GM18861 (cell line): ENCODE measurements at regions not wholly inside any gene's neighbourhood (a gene's known extent, or its start where the extent isn't known, plus 50 kb on each side); places are given as distances from the start of the nearest gene placed in this dataset.

Source experiments
- ATAC-seq: cut with Tn5 transposase; IDR thresholded peaks from one replicate; pipeline ENCODE4 v1.9.1; 2021; ENCODE audit not compliant: unreplicated experiment

GRCh38 chr2:60172801-60173200 lies 380.7 kb downstream of the BCL11A start:
- no peak for ATAC-seq

- no peak for ATAC-seq
Measured at GRCh38 chr2:60170272-60170671, 383.2 kb downstream of the BCL11A start.

- no peak for ATAC-seq
Measured at GRCh38 chr2:60168247-60168646, 385.2 kb downstream of the BCL11A start.

GRCh38 chr2:60167089-60167488 lies 386.4 kb downstream of the BCL11A start:
- no peak for ATAC-seq

GRCh38 chr2:60163691-60164090 lies 389.8 kb downstream of the BCL11A start:
- ATAC-seq, result no peak

GRCh38 chr2:60159519-60159918 lies 393.9 kb downstream of the BCL11A start:
- ATAC-seq, result no peak

GRCh38 chr2:60158262-60158661 lies 395.2 kb downstream of the BCL11A start:
- ATAC-seq, result no peak

GRCh38 chr2:60157283-60157682 lies 396.2 kb downstream of the BCL11A start:
- no peak for ATAC-seq

GRCh38 chr2:60154142-60154541 lies 399.3 kb downstream of the BCL11A start:
- no peak for ATAC-seq

- ATAC-seq, result no peak
Measured at GRCh38 chr2:60152226-60152833, 401.1 kb downstream of the BCL11A start.

GRCh38 chr2:60149176-60149575 lies 404.3 kb downstream of the BCL11A start:
- no peak for ATAC-seq

- no peak for ATAC-seq
Measured at GRCh38 chr2:60148716-60149115, 404.7 kb downstream of the BCL11A start.

GRCh38 chr2:60140185-60140584 lies 413.3 kb downstream of the BCL11A start:
- no peak for ATAC-seq

GRCh38 chr2:60136913-60137312 lies 416.5 kb downstream of the BCL11A start:
- no peak for ATAC-seq

- ATAC-seq, result no peak
Measured at GRCh38 chr2:60127191-60127590, 426.3 kb downstream of the BCL11A start.

GRCh38 chr2:60125611-60126426 lies 427.6 kb downstream of the BCL11A start:
- ATAC-seq, result no peak

- ATAC-seq, result no peak
Measured at GRCh38 chr2:60119778-60120177, 433.7 kb downstream of the BCL11A start.

- ATAC-seq, result no peak
Measured at GRCh38 chr2:60118917-60119316, 434.5 kb downstream of the BCL11A start.

GRCh38 chr2:60118061-60118460 lies 435.4 kb downstream of the BCL11A start:
- no peak for ATAC-seq

GRCh38 chr2:60116161-60116875 lies 437.1 kb downstream of the BCL11A start:
- ATAC-seq, result no peak

GRCh38 chr2:60109744-60110143 lies 443.7 kb downstream of the BCL11A start:
- no peak for ATAC-seq
